CD14-positive monocyte (primary cell): ENCODE measurements at regions not wholly inside any gene's neighbourhood (a gene's known extent, or its start where the extent isn't known, plus 50 kb on each side); places are given as distances from the start of the nearest gene placed in this dataset.

Source experiments
- DNase-seq, 3 donors: peaks; one replicate each; pipeline ENCODE4 v3.0.0-alpha.2; 2011 to 2022
- H2AFZ ChIP-seq: 2 replicates; pipeline ENCODE4 v1.6.0; 2012; ENCODE audit warnings: mild to moderate bottlenecking, low read depth, low read length, inconsistent platforms; ENCODE audit not compliant: insufficient read depth, poor library complexity, severe bottlenecking
- H3K27ac ChIP-seq, 2 donors: 1 replicate in 1 of 2; 2 replicates in 1 of 2; pipeline ENCODE4 v1.5.1; 2012 to 2013; ENCODE audit warnings: low read length in 2 of 2, control low read depth in 1 of 2, inconsistent platforms in 1 of 2, low read depth in 1 of 2, mild to moderate bottlenecking in 1 of 2
- H3K27me3 ChIP-seq, 2 donors: one replicate each; pipeline versions ENCODE4 v1.6.0 to v1.6.1; 2011 to 2013; ENCODE audit warnings: low read length in 2 of 2; ENCODE audit not compliant: control insufficient read depth in 2 of 2, insufficient read depth in 2 of 2
- H3K36me3 ChIP-seq, 2 donors: replicated peaks in 1 of 2; 1 replicate in 1 of 2; 2 replicates in 1 of 2; pipeline versions ENCODE4 v1.5.1 to v1.6.1; 2012 to 2013; ENCODE audit warnings: low read length in 2 of 2, control low read depth in 1 of 2, inconsistent platforms in 1 of 2, mild to moderate bottlenecking in 1 of 2; ENCODE audit not compliant: insufficient read depth in 2 of 2, control insufficient read depth in 1 of 2
- H3K4me1 ChIP-seq, 2 donors: 1 replicate in 1 of 2; 2 replicates in 1 of 2; pipeline versions ENCODE4 v1.5.1 to v1.6.1; 2012 to 2013; ENCODE audit warnings: low read length in 2 of 2, control low read depth in 1 of 2, inconsistent platforms in 1 of 2, mild to moderate bottlenecking in 1 of 2, moderate library complexity in 1 of 2; ENCODE audit not compliant: insufficient read depth in 2 of 2, control insufficient read depth in 1 of 2
- H3K4me2 ChIP-seq: replicated peaks from 2 replicates; pipeline ENCODE3; 2012; ENCODE audit warnings: low read length, moderate library complexity, mild to moderate bottlenecking; ENCODE audit not compliant: poor library complexity, severe bottlenecking; ENCODE audit errors: extremely low read depth
- H3K4me3 ChIP-seq, 3 experiments: fragments of 200-600 bp in 1 of 3; sonication (generic) in 1 of 3; replicated peaks in 1 of 3; 1 replicate in 2 of 3; 2 replicates in 1 of 3; pipeline ENCODE4 v1.5.1; 2011 to 2013; ENCODE audit warnings: low read length in 3 of 3, mild to moderate bottlenecking in 3 of 3, control low read depth in 2 of 3, low read depth in 2 of 3, inconsistent platforms in 1 of 3, moderate library complexity in 1 of 3
- H3K79me2 ChIP-seq: 2 replicates; pipeline ENCODE4 v1.6.0; 2012; ENCODE audit warnings: mild to moderate bottlenecking, control low read depth, inconsistent platforms, low read length, moderate library complexity; ENCODE audit not compliant: insufficient read depth
- H3K9ac ChIP-seq: 2 replicates; pipeline ENCODE4 v1.6.0; 2017; ENCODE audit warnings: low read length, mild to moderate bottlenecking; ENCODE audit not compliant: insufficient read depth, poor library complexity, severe bottlenecking
- H3K9me3 ChIP-seq, 2 donors: replicated peaks in 1 of 2; 1 replicate in 1 of 2; 2 replicates in 1 of 2; pipeline versions ENCODE4 v1.5.1 to v1.6.1; 2012 to 2013; ENCODE audit warnings: low read length in 2 of 2, control low read depth in 1 of 2; ENCODE audit not compliant: control insufficient read depth in 1 of 2, insufficient read depth in 1 of 2
- H4K20me1 ChIP-seq: 2 replicates; pipeline ENCODE4 v1.6.0; 2012; ENCODE audit warnings: mild to moderate bottlenecking, low read length, control low read depth, moderate library complexity; ENCODE audit not compliant: insufficient read depth
- H3K27ac Mint-ChIP-seq, 7 donors: one replicate each; pipeline ENCODE4 v1.8.0; 2020; ENCODE audit warnings: mild to moderate bottlenecking in 7 of 7, mixed read lengths in 7 of 7, moderate library complexity in 6 of 7, inconsistent platforms in 2 of 7
- H3K27me3 Mint-ChIP-seq, 3 donors: one replicate each; pipeline ENCODE4 v1.8.0; 2021 to 2022; ENCODE audit warnings: low read depth in 3 of 3, mild to moderate bottlenecking in 3 of 3, mixed read lengths in 3 of 3, moderate library complexity in 3 of 3, inconsistent platforms in 1 of 3
- H3K36me3 Mint-ChIP-seq, 2 donors: one replicate each; pipeline ENCODE4 v1.8.0; 2020; ENCODE audit warnings: mixed read lengths in 2 of 2, inconsistent platforms in 1 of 2, mild to moderate bottlenecking in 1 of 2
- H3K4me1 Mint-ChIP-seq: one replicate; pipeline ENCODE4 v1.8.0; 2020; ENCODE audit warnings: mild to moderate bottlenecking, mixed read lengths
- H3K4me3 Mint-ChIP-seq, 2 donors: one replicate each; pipeline ENCODE4 v1.8.0; 2020; ENCODE audit warnings: mild to moderate bottlenecking in 2 of 2, mixed read lengths in 2 of 2, moderate library complexity in 1 of 2
- H3K9me3 Mint-ChIP-seq, 7 donors: one replicate each; pipeline ENCODE4 v1.8.0; 2020 to 2022; ENCODE audit warnings: mixed read lengths in 7 of 7, mild to moderate bottlenecking in 6 of 7, moderate library complexity in 6 of 7, inconsistent platforms in 2 of 7
- CTCF ChIP-seq: fragments of 200-600 bp; IDR thresholded peaks from one replicate; pipeline ENCODE4 v1.8.0; 2022; ENCODE audit warnings: antibody characterized with exemption, mild to moderate bottlenecking
- WGBS: methylation state at CpG from one replicate; pipeline ENCODE4 v1.1.5; 2013; ENCODE audit warnings: missing lambda C conversion rate; ENCODE audit not compliant: insufficient coverage; 5-methylcytosine and 5-hydroxymethylcytosine counted together
- intact Hi-C, 2 donors: fragments of 100-400 bp; cut with micrococcal nuclease; formaldehyde crosslinking; loops; one replicate each; pipeline versions ENCODE4 v1.15.0 to v1.15.1; 2023

- WGBS: 100% methylated on average over 2 of the region's 2 CpGs
- Mint-ChIP-seq H3K27ac (no peak overlapping the region), H3K9me3 (peaks cover 5 to 26% (median 17%) of the 10 kb centered on the region in 7 donors), H3K36me3 (no peaks in the 10 kb centered on the region), H3K4me3 (no peak overlapping the region), H3K27me3 (peaks cover 0 to 3% (median 2%) of the 10 kb centered on the region in 3 donors), H3K4me1 (no peaks in the 10 kb centered on the region)
- intact Hi-C loops: no loop called here
- H3K4me2 ChIP-seq: no peak overlapping the region
- H3K36me3 ChIP-seq: no peaks in the 10 kb centered on the region
- H2AFZ ChIP-seq: no peak overlapping the region
- DNase-seq: no peak
- H3K9me3 ChIP-seq: peaks cover 14 to 20% of the 10 kb centered on the region in 2 donors
- no peaks in the 10 kb centered on the region for H3K79me2 ChIP-seq
- no peaks in the 10 kb centered on the region for H3K27me3 ChIP-seq
- no peak overlapping the region for H3K27ac ChIP-seq
- no peak for TF ChIP-seq CTCF
- no peak overlapping the region for H3K9ac ChIP-seq
- H3K4me3 ChIP-seq: no peak overlapping the region
- H3K4me1 ChIP-seq: no peaks in the 10 kb centered on the region
- H4K20me1 ChIP-seq: no peaks in the 10 kb centered on the region
Observed at GRCh38 chr7:35371221-35371620, 117.3 kb upstream of the TBX20 start.

GRCh38 chr7:35370687-35371086 lies 116.8 kb upstream of the TBX20 start:
- Histone ChIP-seq H3K4me3 (no peak overlapping the region), H4K20me1 (no peaks in the 10 kb centered on the region), H3K79me2 (no peaks in the 10 kb centered on the region), H2AFZ (no peak overlapping the region), H3K27ac (no peak overlapping the region), H3K27me3 (no peaks in the 10 kb centered on the region), H3K9ac (no peak overlapping the region), H3K36me3 (no peaks in the 10 kb centered on the region), H3K4me2 (no peak overlapping the region), H3K9me3 (peaks cover 17 to 24% of the 10 kb centered on the region in 2 donors), H3K4me1 (no peaks in the 10 kb centered on the region)
- no peaks in the 10 kb centered on the region for H3K4me1 Mint-ChIP-seq
- TF ChIP-seq CTCF: no peak
- H3K27ac Mint-ChIP-seq: no peak overlapping the region
- H3K9me3 Mint-ChIP-seq: peaks cover 5 to 25% (median 17%) of the 10 kb centered on the region in 7 donors
- 78% methylated on average over 2 of the region's 2 CpGs for WGBS
- no peak overlapping the region for H3K4me3 Mint-ChIP-seq
- peaks cover 0 to 3% (median under 1%) of the 10 kb centered on the region in 3 donors for H3K27me3 Mint-ChIP-seq
- H3K36me3 Mint-ChIP-seq: no peaks in the 10 kb centered on the region
- intact Hi-C loops: no loop called here
- no peak for DNase-seq
